ENCODE measurements at regions not wholly inside any gene's neighbourhood (a gene's known extent, or its start where the extent isn't known, plus 50 kb on each side); places are given as distances from the start of the nearest gene placed in this dataset.

GRCh38 chr5:38207343-38207742, 51.0 kb upstream of the EGFLAM start:
- no peak for DNase-seq (ENCODE audit: low read depth in 2 of 2, low spot score in 1 of 2)

- DNase-seq (ENCODE audit: low read depth in 2 of 2, low spot score in 1 of 2): no peak
Measured at GRCh38 chr5:38202741-38203140, 55.6 kb upstream of the EGFLAM start.

- DNase-seq (ENCODE audit: low read depth in 2 of 2, low spot score in 1 of 2): no peak
Measured at GRCh38 chr5:38200872-38201557, 57.3 kb upstream of the EGFLAM start.

GRCh38 chr5:38197118-38197517, 61.2 kb upstream of the EGFLAM start:
- no peak for DNase-seq (ENCODE audit: low read depth in 2 of 2, low spot score in 1 of 2)

DNA sequence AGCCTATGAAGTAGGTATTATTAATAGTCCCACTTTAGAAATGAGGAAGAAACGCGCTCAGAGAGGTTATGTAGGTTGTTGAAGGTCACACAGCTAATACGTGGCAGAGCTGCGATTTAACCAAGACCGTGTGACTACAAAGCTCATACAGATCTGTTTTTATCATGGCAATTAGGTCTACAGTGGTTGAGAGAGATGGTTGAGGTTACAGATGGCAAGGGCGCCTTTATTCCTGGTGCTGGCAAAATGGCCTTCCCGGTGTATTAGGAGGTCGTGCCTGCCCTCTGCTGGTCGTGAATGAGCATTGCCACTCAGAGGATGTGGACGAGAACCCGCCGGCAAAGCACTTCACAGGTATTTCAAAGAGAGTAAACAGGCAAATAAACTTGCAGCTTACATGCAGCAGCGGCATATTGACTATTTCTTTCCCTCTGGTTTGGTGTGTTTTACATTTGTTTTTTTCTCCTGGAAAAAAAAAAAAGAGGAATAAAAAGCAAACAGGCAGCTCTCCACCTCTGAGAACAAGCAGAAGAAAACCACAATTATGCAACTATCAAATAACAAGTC, 65.3 kb upstream of the EGFLAM start:
- peak in 1 of 2 donors; percentile 17 for DNase-seq (ENCODE audit: low read depth in 2 of 2, low spot score in 1 of 2)

DNA sequence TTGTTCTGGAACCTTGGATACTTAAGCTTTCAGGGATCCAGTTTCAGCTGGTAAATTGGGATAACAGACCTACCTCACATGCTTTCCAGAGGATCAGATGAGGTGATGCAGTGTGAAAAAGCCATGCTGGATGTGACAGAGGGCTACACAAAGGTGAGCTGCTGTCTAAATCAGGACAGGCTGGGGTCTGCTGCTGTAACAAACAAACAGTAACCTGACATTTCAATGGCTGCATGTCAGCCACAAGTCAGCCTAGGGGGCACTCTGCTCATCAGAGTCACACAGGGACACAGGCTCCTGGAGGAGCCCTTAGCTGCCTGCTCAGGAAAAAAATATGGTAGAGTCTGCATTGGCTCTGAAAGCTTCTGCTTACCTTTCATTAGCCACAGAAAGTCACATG, 66.7 kb upstream of the EGFLAM start:
- DNase-seq (ENCODE audit: low read depth in 2 of 2, low spot score in 1 of 2): no peak

DNA sequence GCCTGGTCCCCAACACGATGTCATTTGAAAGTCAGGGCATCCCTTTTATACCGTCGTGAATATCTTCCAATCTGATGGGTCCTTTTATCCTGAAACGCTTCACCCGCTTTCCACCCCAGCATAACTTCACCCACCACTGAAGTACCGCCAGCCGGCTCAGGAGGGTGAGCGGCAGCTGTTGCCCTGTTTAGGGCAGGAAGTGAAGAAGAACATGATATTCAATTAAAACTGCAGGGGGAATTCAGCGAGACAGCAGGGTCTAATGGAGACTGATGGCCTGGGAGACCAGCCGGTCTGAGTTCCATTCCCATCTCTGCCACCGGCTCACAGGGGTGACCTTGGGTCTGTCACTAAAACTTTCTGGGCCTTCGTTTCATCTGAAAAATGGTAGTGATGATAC, 68.2 kb upstream of the EGFLAM start:
- DNase-seq (ENCODE audit: low read depth in 2 of 2, low spot score in 1 of 2): no peak

DNA sequence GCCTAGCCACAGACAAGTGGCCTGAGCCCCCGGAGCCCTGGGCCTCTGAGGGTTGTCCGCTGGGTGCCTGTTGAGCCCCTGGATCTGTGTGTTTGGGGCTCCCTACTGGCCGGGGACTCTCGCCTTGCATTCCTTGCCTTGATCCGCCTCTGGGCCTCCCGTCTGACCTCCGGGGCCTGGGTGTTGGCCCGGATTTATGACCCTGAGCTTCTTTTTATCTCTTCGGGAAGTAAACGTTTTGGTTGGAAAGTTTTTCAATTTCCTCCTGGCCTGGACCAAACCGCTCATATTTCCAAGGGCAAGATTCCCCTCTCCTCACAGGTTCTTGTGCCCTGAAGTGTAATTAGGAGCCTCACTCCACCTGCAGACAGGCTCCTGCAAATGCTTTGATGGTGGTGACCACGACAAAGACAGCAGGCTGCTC, 69.3 kb upstream of the EGFLAM start:
- no peak for DNase-seq (ENCODE audit: low read depth in 2 of 2, low spot score in 1 of 2)

- no peak for DNase-seq (ENCODE audit: low read depth in 2 of 2, low spot score in 1 of 2)
Measured at GRCh38 chr5:38188591-38188990, 69.8 kb upstream of the EGFLAM start.

GRCh38 chr5:38187532-38187931, 70.8 kb upstream of the EGFLAM start:
- DNase-seq (ENCODE audit: low read depth in 2 of 2, low spot score in 1 of 2): no peak

DNA sequence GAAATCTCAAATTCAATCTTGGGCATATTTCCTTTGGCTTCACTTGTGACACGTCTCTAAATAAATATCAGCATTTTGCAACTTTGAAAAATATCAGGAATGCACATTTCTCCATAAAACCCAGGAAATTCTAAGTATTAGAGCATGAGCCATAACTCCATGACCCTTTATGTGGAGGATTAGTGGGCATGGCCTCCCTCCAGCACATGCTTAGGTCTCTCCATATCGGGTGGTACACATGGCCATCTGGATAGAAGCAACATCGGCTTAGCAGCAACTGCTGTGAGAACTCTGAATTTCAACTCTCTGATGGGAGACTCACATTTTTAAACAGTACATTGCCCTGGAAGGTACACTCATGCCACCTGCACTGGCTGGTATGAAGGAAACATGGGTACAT, 73.7 kb upstream of the EGFLAM start:
- DNase-seq (ENCODE audit: low read depth in 2 of 2, low spot score in 1 of 2): no peak

GRCh38 chr5:38182991-38183390, 75.4 kb upstream of the EGFLAM start:
- DNase-seq (ENCODE audit: low read depth in 2 of 2, low spot score in 1 of 2): no peak

DNA sequence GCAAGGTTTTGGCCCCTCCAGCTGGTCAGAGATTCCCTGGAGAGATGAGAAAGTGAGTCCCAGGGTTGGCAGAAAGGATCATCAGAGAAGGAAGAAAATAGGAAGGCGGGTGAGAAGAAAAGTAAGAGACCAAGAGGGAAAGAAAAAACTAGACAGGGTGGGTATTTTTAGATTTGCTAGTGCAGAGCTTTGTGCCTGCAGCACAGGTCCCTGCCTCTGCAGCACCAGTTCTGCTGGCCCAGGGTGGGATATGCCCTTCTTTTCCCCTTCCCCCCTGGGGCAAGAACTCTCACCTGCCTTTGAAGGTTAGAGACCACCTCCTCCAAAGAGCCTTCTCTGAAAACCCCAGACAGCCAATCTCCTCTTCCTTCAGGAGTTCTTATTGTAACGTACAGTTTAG, 90.3 kb upstream of the EGFLAM start:
- no peak for DNase-seq (ENCODE audit: low read depth in 2 of 2, low spot score in 1 of 2)

- DNase-seq (ENCODE audit: low read depth in 2 of 2, low spot score in 1 of 2): no peak
Measured at GRCh38 chr5:38167562-38167996, 90.8 kb upstream of the EGFLAM start.

- no peak for DNase-seq (ENCODE audit: low read depth in 2 of 2, low spot score in 1 of 2)
Measured at GRCh38 chr5:38166832-38167231, 91.5 kb upstream of the EGFLAM start.

DNA sequence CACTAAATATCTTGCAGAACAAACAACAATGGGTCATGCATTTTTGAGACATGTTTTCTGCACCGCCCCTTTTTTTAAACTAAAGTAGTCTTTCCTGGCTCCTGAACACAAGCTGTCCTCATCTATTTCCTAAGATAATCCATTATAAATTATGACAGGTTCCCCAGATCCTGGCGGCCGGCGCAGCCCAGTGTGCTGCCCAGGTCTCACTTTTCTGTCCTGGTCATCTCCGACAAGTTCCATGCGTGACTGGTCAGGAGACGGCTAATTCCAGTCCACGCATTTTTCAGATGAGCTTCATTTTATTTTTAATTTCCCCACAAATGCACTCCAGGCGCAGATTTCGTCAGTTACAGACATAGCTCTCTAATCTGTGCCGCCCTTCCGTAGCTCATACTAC, 92.9 kb upstream of the EGFLAM start:
- DNase-seq (ENCODE audit: low read depth in 2 of 2, low spot score in 1 of 2): no peak

- no peak for DNase-seq (ENCODE audit: low read depth in 2 of 2, low spot score in 1 of 2)
Measured at GRCh38 chr5:38164776-38165399, 93.5 kb upstream of the EGFLAM start.

GRCh38 chr5:38163636-38164237, 94.6 kb upstream of the EGFLAM start:
- no peak for DNase-seq (ENCODE audit: low read depth in 2 of 2, low spot score in 1 of 2)

DNA sequence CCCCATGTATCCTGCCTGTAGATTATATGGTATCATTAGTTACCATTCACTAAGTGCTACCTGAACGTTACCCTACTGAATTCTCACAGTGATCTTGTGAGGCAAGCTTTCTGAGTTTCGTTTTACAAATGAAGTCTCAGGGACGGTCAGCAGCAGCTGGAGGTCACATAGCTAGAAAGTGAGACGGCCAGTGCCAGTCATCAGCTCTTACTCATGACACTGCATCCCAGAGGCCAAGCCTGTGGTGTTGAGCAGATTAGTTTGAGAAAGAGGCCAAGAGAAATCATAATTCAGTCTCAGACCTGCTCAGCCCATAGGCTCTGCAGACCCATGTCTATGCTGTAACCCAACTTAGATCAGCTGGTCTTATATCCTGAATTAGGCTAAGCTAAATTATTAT, 95.7 kb upstream of the EGFLAM start:
- DNase-seq (ENCODE audit: low read depth in 2 of 2, low spot score in 1 of 2): no peak

DNA sequence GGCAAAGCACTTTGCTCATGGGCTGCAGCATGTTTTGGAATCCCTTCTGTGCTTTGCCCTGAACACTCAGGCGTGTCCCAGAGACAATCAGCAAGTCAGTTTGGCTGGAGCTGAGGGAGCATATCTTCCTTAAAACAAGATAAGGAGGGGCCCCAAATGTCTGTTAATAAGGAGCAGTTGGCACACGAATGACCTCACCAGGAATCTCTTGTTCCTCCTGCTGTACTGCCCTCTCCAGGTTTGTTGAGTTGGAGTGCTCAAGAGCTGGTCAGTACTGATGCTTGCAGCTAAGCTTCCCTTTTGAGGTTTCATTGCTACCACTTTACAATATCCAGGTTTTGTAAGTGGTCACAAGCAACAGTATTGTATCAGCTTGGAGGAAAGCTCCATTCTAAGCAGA, 101.3 kb upstream of the EGFLAM start:
- no peak for DNase-seq (ENCODE audit: low read depth in 2 of 2, low spot score in 1 of 2)

GRCh38 chr5:38154615-38155204, 103.6 kb upstream of the EGFLAM start:
- DNase-seq (ENCODE audit: low read depth in 2 of 2, low spot score in 1 of 2): no peak

DNA sequence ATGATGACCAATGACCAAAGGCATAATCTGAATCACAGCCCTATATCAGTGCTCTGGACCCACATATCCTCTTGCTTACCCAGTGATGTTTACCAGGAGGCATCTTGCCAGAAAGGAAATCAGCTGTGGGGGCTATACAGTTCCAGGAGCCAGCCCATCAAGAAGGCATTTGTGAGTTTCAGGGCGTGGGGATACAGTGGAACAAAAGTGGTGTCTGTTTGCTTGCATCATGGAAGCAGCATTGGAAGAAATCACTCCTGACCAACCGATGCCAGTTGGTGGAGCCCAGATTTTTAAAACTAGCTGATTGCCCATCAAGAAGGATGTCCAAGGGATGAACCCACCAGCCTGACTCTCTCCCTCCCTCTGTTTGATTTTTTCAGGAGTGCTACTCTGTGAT, 106.5 kb upstream of the EGFLAM start:
- no peak for DNase-seq (ENCODE audit: low read depth in 2 of 2, low spot score in 1 of 2)
